GM12878 (cell line): ENCODE measurements at regions not wholly inside any gene's neighbourhood (a gene's known extent, or its start where the extent isn't known, plus 50 kb on each side); places are given as distances from the start of the nearest gene placed in this dataset.

Experiments
- CTCF ChIP-seq, 3 experiments: IDR thresholded peaks in 2 of 3; conservative IDR thresholded peaks in 1 of 3; 2 replicates each; pipeline ENCODE4 v1.5.1; 2011; ENCODE audit warnings: low read depth in 3 of 3, low read length in 3 of 3, mild to moderate bottlenecking in 3 of 3, control low read depth in 2 of 3, moderate library complexity in 2 of 3, inconsistent platforms in 1 of 3, mixed read lengths in 1 of 3; ENCODE audit not compliant: control insufficient read depth in 2 of 3, insufficient read depth in 1 of 3; ENCODE audit errors: extremely low read depth in 1 of 3
- EGR1 ChIP-seq, 2 experiments: IDR thresholded peaks; 1 replicate in 1 of 2; 2 replicates in 1 of 2; pipeline ENCODE4 v1.6.1; 2011 to 2012; ENCODE audit warnings: low read depth in 2 of 2, low read length in 2 of 2, borderline replicate concordance in 1 of 2, mild to moderate bottlenecking in 1 of 2, moderate library complexity in 1 of 2
- ETV6 ChIP-seq, 2 experiments: fragments of 450-650 bp in 1 of 2; IDR thresholded peaks in 1 of 2; conservative IDR thresholded peaks in 1 of 2; 2 replicates each; pipeline ENCODE4 v1.6.1; 2014; ENCODE audit warnings: antibody characterized with exemption in 1 of 2, borderline replicate concordance in 1 of 2, low read depth in 1 of 2, mild to moderate bottlenecking in 1 of 2, moderate library complexity in 1 of 2
- EZH2 ChIP-seq: IDR thresholded peaks from 2 replicates; pipeline ENCODE4 v1.6.1; 2012; ENCODE audit warnings: low read depth, mild to moderate bottlenecking, control low read depth, inconsistent platforms, low read length, borderline replicate concordance; ENCODE audit not compliant: control insufficient read depth
- GABPA ChIP-seq: IDR thresholded peaks from 2 replicates; pipeline ENCODE4 v1.6.1; 2014; ENCODE audit warnings: antibody characterized with exemption, low read depth, mild to moderate bottlenecking, inconsistent platforms
- MAX ChIP-seq: IDR thresholded peaks from 2 replicates; pipeline ENCODE4 v1.6.1; 2012; ENCODE audit warnings: low read depth, low read length, improper control_type of control experiment
- NFYB ChIP-seq: IDR thresholded peaks from 2 replicates; pipeline ENCODE4 v1.6.1; 2011; ENCODE audit warnings: low read depth, mild to moderate bottlenecking, low read length, improper control_type of control experiment, moderate library complexity; ENCODE audit not compliant: insufficient read depth
- NR2C2 ChIP-seq: IDR thresholded peaks from 2 replicates; pipeline ENCODE4 v1.6.1; 2011; ENCODE audit warnings: borderline replicate concordance, low read depth; ENCODE audit not compliant: control insufficient read depth, insufficient read length
- PKNOX1 ChIP-seq: fragments of 450-650 bp; IDR thresholded peaks from 2 replicates; pipeline ENCODE4 v1.6.1; 2016; ENCODE audit warnings: mild to moderate bottlenecking
- POLR2A ChIP-seq: IDR thresholded peaks from 2 replicates; pipeline ENCODE4 v1.6.1; 2011; ENCODE audit warnings: low read depth, mild to moderate bottlenecking, low read length
- POLR2AphosphoS5 ChIP-seq: IDR thresholded peaks from 2 replicates; pipeline ENCODE4 v1.6.1; 2011; ENCODE audit warnings: mild to moderate bottlenecking, low read length, inconsistent platforms
- RCOR1 ChIP-seq: conservative IDR thresholded peaks from 2 replicates; pipeline ENCODE4 v1.6.1; 2012; ENCODE audit warnings: low read depth, low read length, improper control_type of control experiment
- SIN3A ChIP-seq: IDR thresholded peaks from 2 replicates; pipeline ENCODE4 v1.6.1; 2012; ENCODE audit warnings: low read depth, low read length, improper control_type of control experiment
- SMAD1 ChIP-seq: fragments of 450-650 bp; IDR thresholded peaks from 2 replicates; pipeline ENCODE4 v1.6.1; 2018; ENCODE audit warnings: mild to moderate bottlenecking, low read depth; ENCODE audit not compliant: partially characterized antibody

- TF ChIP-seq NR2C2 (no peak), RCOR1 (no peak), MAX (no peak), EGR1 (IDR thresholded peaks at IDR 0.05; ENCODE audit: borderline replicate concordance in 1 of 2, low read depth in 2 of 2, low read length in 2 of 2) (no peak), PKNOX1 (no peak), GABPA (no peak), SMAD1 (no peak), POLR2AphosphoS5 (no peak), ETV6 (conservative IDR thresholded peaks at IDR 0.05 in 1 of 2, IDR thresholded peaks at IDR 0.05 in 1 of 2; ENCODE audit: borderline replicate concordance in 1 of 2, low read depth in 1 of 2) (no peak), CTCF (IDR thresholded peaks at IDR 0.05 in 2 of 3, conservative IDR thresholded peaks at IDR 0.05 in 1 of 3; ENCODE audit: control insufficient read depth in 2 of 3, extremely low read depth in 1 of 3, insufficient read depth in 1 of 3, low read depth in 3 of 3, low read length in 3 of 3) (no peak), POLR2A (no peak), SIN3A (no peak), EZH2 (no peak), NFYB (no peak)
These were observed 632.2 kb downstream of the COL12A1 start for GRCh38 chr6:74573613-74574012.
